Endothelial cell of umbilical vein (primary cell): ENCODE measurements at regions not wholly inside any gene's neighbourhood (a gene's known extent, or its start where the extent isn't known, plus 50 kb on each side); places are given as distances from the start of the nearest gene placed in this dataset.

Source experiments
- BruUV-seq: library from RNA; stranded (reverse); fragments of 400-500 nt; replicated peaks from 2 replicates; lab custom pipeline; 2021; lab: Mats Ljungman, UMichigan
- CTCF ChIA-PET: fragments of 300-600, 350-600 bp; sonication (Branson Sonifier 250); formaldehyde crosslinking; loops from one replicate; lab custom pipeline; 2021; ENCODE audit warnings: antibody characterized with exemption, inconsistent platforms; lab: Charles Lee
- POLR2A ChIA-PET: fragments of 300-600, 350-600 bp; sonication (Branson Sonifier 250); formaldehyde crosslinking; loops from one replicate; lab custom pipeline; 2021; ENCODE audit warnings: antibody characterized with exemption, inconsistent platforms; lab: Charles Lee
- DNase-seq: peaks from one replicate; pipeline ENCODE4 v3.0.0-alpha.2; 2011; ENCODE audit warnings: low read depth, low spot score
- FAIRE-seq: peaks from 2 replicates; lab custom pipeline; 2011; peaks lifted over from hg19 to GRCh38; lab: Jason Lieb, UNC
- H2AFZ ChIP-seq: 2 replicates; pipeline ENCODE4 v1.6.0; 2012; ENCODE audit warnings: low read depth, low read length, control low read depth, inconsistent platforms
- H3K27ac ChIP-seq: 2 replicates; pipeline ENCODE4 v1.5.1; 2011; ENCODE audit warnings: low read depth, mild to moderate bottlenecking, control low read depth, low read length, moderate library complexity; ENCODE audit not compliant: insufficient read depth
- H3K27me3 ChIP-seq, 2 experiments: 2 replicates each; pipeline versions ENCODE4 v1.6.0 to v1.6.1; 2011; ENCODE audit warnings: low read length in 2 of 2, mixed read lengths in 1 of 2; ENCODE audit not compliant: control insufficient read depth in 2 of 2, insufficient read depth in 2 of 2
- H3K36me3 ChIP-seq, 2 experiments: 2 replicates in 1 of 2; 3 replicates in 1 of 2; pipeline ENCODE4 v1.5.1; 2011; ENCODE audit warnings: low read length in 2 of 2, mild to moderate bottlenecking in 1 of 2, moderate library complexity in 1 of 2; ENCODE audit not compliant: control insufficient read depth in 2 of 2, insufficient read depth in 2 of 2; ENCODE audit errors: extremely low read depth in 1 of 2
- H3K4me1 ChIP-seq: 3 replicates; pipeline ENCODE4 v1.5.1; 2011; ENCODE audit warnings: mild to moderate bottlenecking, low read length; ENCODE audit not compliant: control insufficient read depth, insufficient read depth; ENCODE audit errors: extremely low read depth
- H3K4me2 ChIP-seq: 2 replicates; pipeline ENCODE4 v1.6.1; 2011; ENCODE audit warnings: low read length, control low read depth, mixed read lengths; ENCODE audit not compliant: insufficient read depth
- H3K4me3 ChIP-seq, 3 experiments: fragments of 200-600 bp in 1 of 3; sonication (generic), shearing (Covaris generic) in 1 of 3; replicated peaks in 1 of 3; 2 replicates each; pipeline ENCODE4 v1.5.1; 2011 to 2016; ENCODE audit warnings: control low read depth in 3 of 3, low read length in 3 of 3, mild to moderate bottlenecking in 2 of 3, inconsistent platforms in 1 of 3, low read depth in 1 of 3, moderate library complexity in 1 of 3; ENCODE audit not compliant: insufficient read depth in 1 of 3
- H3K79me2 ChIP-seq: 2 replicates; pipeline ENCODE4 v1.6.0; 2012; ENCODE audit warnings: low read length, inconsistent platforms; ENCODE audit not compliant: control insufficient read depth, insufficient read depth
- H3K9ac ChIP-seq: replicated peaks from 2 replicates; pipeline ENCODE3; 2011; ENCODE audit warnings: low read length, control low read depth; ENCODE audit not compliant: insufficient read depth; ENCODE audit errors: extremely low read depth
- H3K9me1 ChIP-seq: replicated peaks from 3 replicates; pipeline ENCODE4 v1.6.0; 2011; ENCODE audit warnings: mild to moderate bottlenecking, low read length; ENCODE audit not compliant: control insufficient read depth, insufficient read depth; ENCODE audit errors: extremely low read depth
- H3K9me3 ChIP-seq: replicated peaks from 2 replicates; pipeline ENCODE4 v1.5.1; 2012; ENCODE audit warnings: low read length, inconsistent platforms; ENCODE audit not compliant: control insufficient read depth, insufficient read depth
- H4K20me1 ChIP-seq: replicated peaks from 2 replicates; pipeline ENCODE3; 2011; ENCODE audit warnings: mild to moderate bottlenecking, low read length; ENCODE audit not compliant: control insufficient read depth, insufficient read depth; ENCODE audit errors: extremely low read depth
- CTCF ChIP-seq, 2 donors: IDR thresholded peaks; 1 replicate in 1 of 2; 2 replicates in 1 of 2; pipeline ENCODE4 v1.5.1; 2011; ENCODE audit warnings: low read length in 2 of 2, mild to moderate bottlenecking in 2 of 2, moderate library complexity in 2 of 2, control low read depth in 1 of 2, inconsistent platforms in 1 of 2, low read depth in 1 of 2; ENCODE audit not compliant: insufficient read depth in 1 of 2; ENCODE audit errors: extremely low read depth in 1 of 2
- EZH2 ChIP-seq: IDR thresholded peaks from 2 replicates; pipeline ENCODE4 v1.6.1; 2012; ENCODE audit warnings: borderline replicate concordance, low read depth, mild to moderate bottlenecking, moderate library complexity, low read length, inconsistent platforms; ENCODE audit not compliant: severe bottlenecking
- FOS ChIP-seq: IDR thresholded peaks from 2 replicates; pipeline ENCODE4 v1.6.1; 2011; ENCODE audit warnings: mild to moderate bottlenecking, low read length, moderate library complexity, borderline replicate concordance; ENCODE audit not compliant: insufficient read depth
- GATA2 ChIP-seq: IDR thresholded peaks from 2 replicates; pipeline ENCODE4 v1.7.0; 2011; ENCODE audit warnings: low read depth, mild to moderate bottlenecking, moderate library complexity, mixed read lengths, low read length; ENCODE audit not compliant: insufficient read length, insufficient read depth
- JUN ChIP-seq: IDR thresholded peaks from 2 replicates; pipeline ENCODE4 v1.6.1; 2011; ENCODE audit warnings: borderline replicate concordance, low read depth; ENCODE audit not compliant: insufficient read length, insufficient read depth
- MAX ChIP-seq: IDR thresholded peaks from 2 replicates; pipeline ENCODE4 v1.6.1; 2011; ENCODE audit not compliant: insufficient read depth, insufficient read length
- MYC ChIP-seq: IDR thresholded peaks from one replicate; pipeline ENCODE4 v1.6.1; 2011; ENCODE audit warnings: mild to moderate bottlenecking, low read depth, low read length
- POLR2A ChIP-seq: IDR thresholded peaks from 2 replicates; pipeline ENCODE4 v1.6.1; 2012; ENCODE audit warnings: low read depth, mild to moderate bottlenecking, control low read depth, low read length
- POLR2AphosphoS5 ChIP-seq: IDR thresholded peaks from 2 replicates; pipeline ENCODE4 v1.6.1; 2012; ENCODE audit warnings: low read depth, mild to moderate bottlenecking, control low read depth, low read length, moderate library complexity; ENCODE audit not compliant: insufficient read depth
- dilution Hi-C: fragments of 300-500 bp; cut with MboI; formaldehyde crosslinking; loops from one replicate; pipeline ENCODE4 v1.15.0; 2019; ENCODE audit warnings: low sequenced_read_pairs; ENCODE audit not compliant: extremely low pct_ligation_motif_present
- intact Hi-C: fragments of 100-400 bp; cut with micrococcal nuclease; formaldehyde crosslinking; loops from one replicate; pipeline ENCODE4 v1.10.0; 2022

- ChIA-PET CTCF (no interaction called here), POLR2A (no interaction called here)
- Histone ChIP-seq H3K4me3 (no peak overlapping the region), H2AFZ (no peak overlapping the region), H3K79me2 (no peaks in the 10 kb centered on the region), H3K9ac (no peak overlapping the region), H3K4me1 (no peaks in the 10 kb centered on the region), H4K20me1 (no peaks in the 10 kb centered on the region), H3K9me3 (no peaks in the 10 kb centered on the region), H3K9me1 (no peaks in the 10 kb centered on the region), H3K4me2 (no peak overlapping the region), H3K27ac (no peak overlapping the region), H3K36me3 (no peaks in the 10 kb centered on the region), H3K27me3 (peaks cover 2 to 3% of the 10 kb centered on the region in 2 experiments)
- DNase-seq (no peak), FAIRE-seq (no peak)
- no TSS peak for BruUV-seq
- dilution Hi-C loops (no loop called here), intact Hi-C loops (no loop called here)
- TF ChIP-seq MYC (no peak), FOS (no peak)
Measured at GRCh38 chr6:131394768-131395432, 178.1 kb upstream of the ARG1 start.

- no TSS peak for BruUV-seq
- H3K4me1 ChIP-seq, result no peaks in the 10 kb centered on the region
- CTCF ChIA-PET, result no interaction called here
- no peak overlapping the region for H3K4me3 ChIP-seq
- H3K79me2 ChIP-seq, result no peaks in the 10 kb centered on the region
- TF ChIP-seq GATA2 (no peak), EZH2 (no peak), CTCF (IDR thresholded peaks at IDR 0.05; ENCODE audit: extremely low read depth in 1 of 2, insufficient read depth in 1 of 2, low read depth in 1 of 2, low read length in 2 of 2) (no peak), POLR2A (no peak), JUN (no peak), MYC (no peak), POLR2AphosphoS5 (no peak), FOS (no peak), MAX (no peak)
- FAIRE-seq, result no peak
- no peaks in the 10 kb centered on the region for H3K36me3 ChIP-seq
- H3K27ac ChIP-seq, result no peak overlapping the region
- dilution Hi-C loops, result no loop called here
- H3K4me2 ChIP-seq, result no peak overlapping the region
- no peaks in the 10 kb centered on the region for H3K9me3 ChIP-seq
- no peaks in the 10 kb centered on the region for H3K9me1 ChIP-seq
- H3K27me3 ChIP-seq, result peaks cover 2 to 3% of the 10 kb centered on the region in 2 experiments
- no peak for DNase-seq
- no peaks in the 10 kb centered on the region for H4K20me1 ChIP-seq
- H2AFZ ChIP-seq, result no peak overlapping the region
- intact Hi-C loops, result no loop called here
- POLR2A ChIA-PET, result no interaction called here
- H3K9ac ChIP-seq, result no peak overlapping the region
Measured at GRCh38 chr6:131398176-131398575, 174.8 kb upstream of the ARG1 start.
